ENCODE measurements at regions not wholly inside any gene's neighbourhood (a gene's known extent, or its start where the extent isn't known, plus 50 kb on each side); places are given as distances from the start of the nearest gene placed in this dataset.

GRCh38 chr5:89545076-89545475 lies 662.1 kb upstream of the MEF2C start:
- Histone ChIP-seq H2BK12ac (ENCODE audit: low read depth, low read length) (no peak overlapping the region), H4K91ac (replicated peaks; ENCODE audit: insufficient read length, low read length) (no peak overlapping the region), H3K23me2 (ENCODE audit: low read depth, low read length) (no peaks in the 10 kb centered on the region), H3K9ac (replicated peaks in 1 of 4; ENCODE audit: extremely low read depth in 1 of 4, low read depth in 3 of 4, low read length in 3 of 4) (no peak overlapping the region), H2BK120ac (replicated peaks; ENCODE audit: low read depth, low read length) (no peak overlapping the region), H3K27ac (ENCODE audit: low read depth, low read length) (no peak overlapping the region), H2BK15ac (ENCODE audit: low read length) (no peak overlapping the region), H3K9me3 (ENCODE audit: insufficient read depth in 2 of 2, low read depth in 1 of 2, low read length in 1 of 2) (no peaks in the 10 kb centered on the region), H3K79me2 (ENCODE audit: control insufficient read depth in 1 of 2, insufficient read depth in 2 of 2, low read length in 2 of 2) (no peaks in the 10 kb centered on the region), H3K4me3 (ENCODE audit: extremely low read depth in 1 of 4, insufficient read depth in 2 of 4, low read depth in 3 of 4, low read length in 4 of 4) (no peak overlapping the region), H3K56ac (replicated peaks; ENCODE audit: insufficient read length, low read depth, low read length) (no peak overlapping the region), H3K4me2 (ENCODE audit: insufficient read depth in 1 of 2, low read depth in 2 of 2, low read length in 2 of 2) (no peak overlapping the region), H3K4ac (replicated peaks; ENCODE audit: insufficient read length, low read depth, low read length) (no peak overlapping the region), H4K8ac (ENCODE audit: extremely low read depth, insufficient read depth, low read length) (no peak overlapping the region), H2AFZ (ENCODE audit: low read length) (no peak overlapping the region), H2BK5ac (ENCODE audit: low read depth, low read length) (no peak overlapping the region), H3K36me3 (ENCODE audit: control insufficient read depth in 2 of 4, insufficient read depth in 4 of 4, low read length in 3 of 4) (no peaks in the 10 kb centered on the region), H3K23ac (ENCODE audit: insufficient read length) (no peak overlapping the region), H4K5ac (ENCODE audit: insufficient read length, low read depth, low read length) (no peak overlapping the region), H3K79me1 (ENCODE audit: low read depth, low read length) (no peaks in the 10 kb centered on the region), H3K14ac (ENCODE audit: insufficient read length) (no peak overlapping the region), H4K20me1 (replicated peaks in 1 of 2; ENCODE audit: control insufficient read depth in 1 of 2, insufficient read depth in 2 of 2, low read length in 2 of 2) (no peaks in the 10 kb centered on the region), H2BK20ac (ENCODE audit: low read length) (no peak overlapping the region), H2AK5ac (ENCODE audit: low read depth, low read length) (no peak overlapping the region), H3K18ac (ENCODE audit: extremely low read depth, low read length) (no peak overlapping the region), H3K4me1 (replicated peaks in 1 of 4; ENCODE audit: control insufficient read depth in 3 of 4, insufficient read depth in 4 of 4, low read length in 3 of 4) (peaks cover 0 to 4% (median 0%) of the 10 kb centered on the region in 4 experiments; a peak in 2 of 7 replicates), H3K27me3 (replicated peaks in 1 of 4; ENCODE audit: control insufficient read depth in 3 of 4, extremely low read depth in 1 of 4, insufficient read depth in 3 of 4, low read length in 3 of 4) (no peaks in the 10 kb centered on the region)
- TF ChIP-seq, protein P1, sequence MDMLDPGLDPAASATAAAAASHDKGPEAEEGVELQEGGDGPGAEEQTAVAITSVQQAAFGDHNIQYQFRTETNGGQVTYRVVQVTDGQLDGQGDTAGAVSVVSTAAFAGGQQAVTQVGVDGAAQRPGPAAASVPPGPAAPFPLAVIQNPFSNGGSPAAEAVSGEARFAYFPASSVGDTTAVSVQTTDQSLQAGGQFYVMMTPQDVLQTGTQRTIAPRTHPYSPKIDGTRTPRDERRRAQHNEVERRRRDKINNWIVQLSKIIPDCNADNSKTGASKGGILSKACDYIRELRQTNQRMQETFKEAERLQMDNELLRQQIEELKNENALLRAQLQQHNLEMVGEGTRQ (IDR thresholded peaks at IDR 0.05; ENCODE audit: low read length): no peak
- TF ChIP-seq TEAD4 (IDR thresholded peaks at IDR 0.05; ENCODE audit: low read depth, low read length) (no peak), CHD2 (IDR thresholded peaks at IDR 0.05; ENCODE audit: low read length) (no peak), SP4 (IDR thresholded peaks at IDR 0.05; ENCODE audit: low read length) (no peak), ASH2L (IDR thresholded peaks at IDR 0.05; ENCODE audit: low read length) (no peak), TAF7 (optimal IDR thresholded peaks at IDR 0.05; ENCODE audit: borderline replicate concordance, low read depth, low read length) (no peak), BACH1 (IDR thresholded peaks at IDR 0.05; ENCODE audit: low read length) (no peak), SRF (IDR thresholded peaks at IDR 0.05; ENCODE audit: low read depth, low read length) (no peak), CTBP2 (IDR thresholded peaks at IDR 0.05; ENCODE audit: borderline replicate concordance, insufficient read depth, insufficient read length, low read length) (no peak)
- ChIA-PET POLR2A (ENCODE audit: partially characterized antibody) (no interaction called here), CTCF (ENCODE audit: partially characterized antibody) (interaction anchor here (1.3 kb wide), 1 partner anchor 12 kb away, joined by 3 read pairs; no protein-coding TSS in a partner anchor)
- FAIRE-seq (no peak), DNase-seq (ENCODE audit: low read depth in 1 of 2, low spot score in 2 of 2) (no peak)
- WGBS, 2 experiments (ENCODE audit: extremely low coverage in 1 of 2, insufficient coverage in 1 of 2, insufficient read length in 1 of 2, insufficient replicate concordance in 2 of 2, low coverage in 1 of 2, low lambda C conversion rate in 2 of 2, missing lambda C conversion rate in 1 of 2): 93% methylated on average over 2 of the region's 2 CpGs; no CpG with 5 or more reads in 1 of the 2 experiments
